ENCODE measurements at regions not wholly inside any gene's neighbourhood (a gene's known extent, or its start where the extent isn't known, plus 50 kb on each side); places are given as distances from the start of the nearest gene placed in this dataset.

- ATAC-seq (no peak), DNase-seq (ENCODE audit: low read depth, low spot score) (no peak)
- no TSS peak for BruUV-seq (replicated peaks)
- Histone ChIP-seq H3K9me3 (ENCODE audit: control insufficient read depth, insufficient read depth, low read depth, low read length) (no peaks in the 10 kb centered on the region), H3K4me3 (ENCODE audit: low read depth in 2 of 2, low read length in 2 of 2) (no peak overlapping the region), H3K27ac (ENCODE audit: low read length) (no peak overlapping the region), H3K4me1 (ENCODE audit: control insufficient read depth, insufficient read depth, low read length) (no peaks in the 10 kb centered on the region), H3K27me3 (ENCODE audit: control insufficient read depth, insufficient read depth, low read length) (no peaks in the 10 kb centered on the region), H3K36me3 (ENCODE audit: control insufficient read depth, insufficient read depth, low read length) (no peaks in the 10 kb centered on the region)
- ChIA-PET CTCF (interaction anchor here (0.7 kb wide), 1 partner anchor 39 kb away, joined by 4 read pairs; no protein-coding TSS in a partner anchor), POLR2A (no interaction called here)
- TF ChIP-seq CTCF (IDR thresholded peaks at IDR 0.05) (no peak), TCF7L2 (IDR thresholded peaks at IDR 0.05; ENCODE audit: low read depth, low read length) (no peak), SIN3A (IDR thresholded peaks at IDR 0.05; ENCODE audit: borderline replicate concordance, insufficient read depth, low read depth, low read length) (no peak)
- intact Hi-C loops (cut with micrococcal nuclease; ENCODE audit: unreplicated experiment) = no loop called here
- in situ Hi-C loops (cut with HindIII; ENCODE audit: low pct_unique_long_range_greater_than_20kb, low sequenced_read_pairs) = no loop called here
Observed at GRCh38 chr12:92237762-92238523, 92.3 kb upstream of the BTG1 start.

GRCh38 chr12:92237262-92237661, 91.6 kb upstream of the BTG1 start:
- no peaks in the 10 kb centered on the region for H3K27me3 ChIP-seq (ENCODE audit: control insufficient read depth, insufficient read depth, low read length)
- no TSS peak for BruUV-seq (replicated peaks)
- intact Hi-C loops (cut with micrococcal nuclease; ENCODE audit: unreplicated experiment) (no loop called here), in situ Hi-C loops (cut with HindIII; ENCODE audit: low pct_unique_long_range_greater_than_20kb, low sequenced_read_pairs) (no loop called here)
- H3K4me1 ChIP-seq (ENCODE audit: control insufficient read depth, insufficient read depth, low read length) = no peaks in the 10 kb centered on the region
- ATAC-seq (no peak), DNase-seq (ENCODE audit: low read depth, low spot score) (no peak)
- no peak overlapping the region for H3K4me3 ChIP-seq (ENCODE audit: low read depth in 2 of 2, low read length in 2 of 2)
- TF ChIP-seq CTCF (IDR thresholded peaks at IDR 0.05) (no peak), TCF7L2 (IDR thresholded peaks at IDR 0.05; ENCODE audit: low read depth, low read length) (no peak), POLR2AphosphoS5 (IDR thresholded peaks at IDR 0.05; ENCODE audit: low read depth, low read length) (no peak), SIN3A (IDR thresholded peaks at IDR 0.05; ENCODE audit: borderline replicate concordance, insufficient read depth, low read depth, low read length) (no peak)
- TF ChIP-seq, protein P1, sequence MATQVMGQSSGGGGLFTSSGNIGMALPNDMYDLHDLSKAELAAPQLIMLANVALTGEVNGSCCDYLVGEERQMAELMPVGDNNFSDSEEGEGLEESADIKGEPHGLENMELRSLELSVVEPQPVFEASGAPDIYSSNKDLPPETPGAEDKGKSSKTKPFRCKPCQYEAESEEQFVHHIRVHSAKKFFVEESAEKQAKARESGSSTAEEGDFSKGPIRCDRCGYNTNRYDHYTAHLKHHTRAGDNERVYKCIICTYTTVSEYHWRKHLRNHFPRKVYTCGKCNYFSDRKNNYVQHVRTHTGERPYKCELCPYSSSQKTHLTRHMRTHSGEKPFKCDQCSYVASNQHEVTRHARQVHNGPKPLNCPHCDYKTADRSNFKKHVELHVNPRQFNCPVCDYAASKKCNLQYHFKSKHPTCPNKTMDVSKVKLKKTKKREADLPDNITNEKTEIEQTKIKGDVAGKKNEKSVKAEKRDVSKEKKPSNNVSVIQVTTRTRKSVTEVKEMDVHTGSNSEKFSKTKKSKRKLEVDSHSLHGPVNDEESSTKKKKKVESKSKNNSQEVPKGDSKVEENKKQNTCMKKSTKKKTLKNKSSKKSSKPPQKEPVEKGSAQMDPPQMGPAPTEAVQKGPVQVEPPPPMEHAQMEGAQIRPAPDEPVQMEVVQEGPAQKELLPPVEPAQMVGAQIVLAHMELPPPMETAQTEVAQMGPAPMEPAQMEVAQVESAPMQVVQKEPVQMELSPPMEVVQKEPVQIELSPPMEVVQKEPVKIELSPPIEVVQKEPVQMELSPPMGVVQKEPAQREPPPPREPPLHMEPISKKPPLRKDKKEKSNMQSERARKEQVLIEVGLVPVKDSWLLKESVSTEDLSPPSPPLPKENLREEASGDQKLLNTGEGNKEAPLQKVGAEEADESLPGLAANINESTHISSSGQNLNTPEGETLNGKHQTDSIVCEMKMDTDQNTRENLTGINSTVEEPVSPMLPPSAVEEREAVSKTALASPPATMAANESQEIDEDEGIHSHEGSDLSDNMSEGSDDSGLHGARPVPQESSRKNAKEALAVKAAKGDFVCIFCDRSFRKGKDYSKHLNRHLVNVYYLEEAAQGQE (IDR thresholded peaks at IDR 0.05; ENCODE audit: insufficient read depth in 1 of 2, low read depth in 2 of 2, low read length in 1 of 2) = no peak
- no peaks in the 10 kb centered on the region for H3K9me3 ChIP-seq (ENCODE audit: control insufficient read depth, insufficient read depth, low read depth, low read length)
- no peak overlapping the region for H3K27ac ChIP-seq (ENCODE audit: low read length)
- ChIA-PET CTCF (no interaction called here), POLR2A (no interaction called here)
- no peaks in the 10 kb centered on the region for H3K36me3 ChIP-seq (ENCODE audit: control insufficient read depth, insufficient read depth, low read length)
